ENCODE measurements at regions not wholly inside any gene's neighbourhood (a gene's known extent, or its start where the extent isn't known, plus 50 kb on each side); places are given as distances from the start of the nearest gene placed in this dataset.

GRCh38 chrY:8324113-8324512 lies 1013.2 kb upstream of the TSPY4 start:
- no peak for TF ChIP-seq CTCF (IDR thresholded peaks at IDR 0.05)
- no peak for TF ChIP-seq EZH2 (IDR thresholded peaks at IDR 0.05; ENCODE audit: borderline replicate concordance, insufficient read depth, low read depth, low read length, poor library complexity, severe bottlenecking)
